Effector memory CD8-positive, alpha-beta T cell (primary cell): ENCODE measurements at regions not wholly inside any gene's neighbourhood (a gene's known extent, or its start where the extent isn't known, plus 50 kb on each side); places are given as distances from the start of the nearest gene placed in this dataset.

Source experiments
- ATAC-seq: fragments of 150-1000 bp; cut with Tn5 transposase; replicated peaks from 2 replicates; pipeline ENCODE4 v1.10.0; 2021; ENCODE audit warnings: mild to moderate bottlenecking, moderate library complexity
- DNase-seq, 3 experiments: peaks; one replicate each; pipeline ENCODE4 v3.0.0; 2021
- H3K27ac Mint-ChIP-seq, 2 donors: one replicate each; pipeline ENCODE4 v1.8.0; 2022; ENCODE audit warnings: mild to moderate bottlenecking in 2 of 2, mixed read lengths in 2 of 2, moderate library complexity in 2 of 2
- H3K27me3 Mint-ChIP-seq, 2 donors: one replicate each; pipeline ENCODE4 v1.8.0; 2022; ENCODE audit warnings: mixed read lengths in 2 of 2
- H3K36me3 Mint-ChIP-seq: one replicate; pipeline ENCODE4 v1.8.0; 2022; ENCODE audit warnings: mild to moderate bottlenecking, moderate library complexity, mixed read lengths; ENCODE audit not compliant: insufficient read depth
- H3K4me1 Mint-ChIP-seq, 2 donors: one replicate each; pipeline ENCODE4 v1.8.0; 2022; ENCODE audit warnings: low read depth in 2 of 2, mixed read lengths in 2 of 2
- H3K4me3 Mint-ChIP-seq, 2 donors: one replicate each; pipeline ENCODE4 v1.8.0; 2022; ENCODE audit warnings: mild to moderate bottlenecking in 2 of 2, mixed read lengths in 2 of 2, moderate library complexity in 2 of 2
- H3K9me3 Mint-ChIP-seq, 2 donors: one replicate each; pipeline ENCODE4 v1.8.0; 2022; ENCODE audit warnings: mixed read lengths in 2 of 2

DNA sequence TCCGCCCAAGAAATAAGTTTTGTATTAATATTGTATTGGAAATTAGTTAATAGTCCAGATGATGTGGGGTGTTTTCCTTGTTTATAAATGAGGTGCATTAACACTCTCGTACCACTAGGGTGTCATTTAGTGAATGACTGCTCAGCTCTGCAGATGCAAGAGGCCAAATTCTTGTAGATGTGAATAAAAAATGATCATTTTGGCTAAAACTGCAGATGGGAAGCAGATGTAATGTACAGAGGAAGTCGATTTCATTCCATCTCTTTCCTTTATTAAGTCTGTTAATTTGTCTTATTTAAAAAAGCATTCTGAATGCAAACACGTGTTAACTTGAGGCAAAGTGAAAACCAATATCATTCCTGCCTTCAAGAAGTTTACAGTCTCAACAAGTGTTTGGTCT is 108.1 kb downstream of the DHX15 start:
- no peak for ATAC-seq
- no peak overlapping the region for H3K27ac Mint-ChIP-seq
- H3K27me3 Mint-ChIP-seq, result peaks cover 54 to 69% of the 10 kb centered on the region in 2 donors
- peaks cover 8% of the 10 kb centered on the region for H3K36me3 Mint-ChIP-seq
- H3K4me1 Mint-ChIP-seq, result peaks cover 12 to 19% of the 10 kb centered on the region in 2 donors
- H3K9me3 Mint-ChIP-seq, result no peaks in the 10 kb centered on the region
- DNase-seq, result no peak
- no peak overlapping the region for H3K4me3 Mint-ChIP-seq

DNA sequence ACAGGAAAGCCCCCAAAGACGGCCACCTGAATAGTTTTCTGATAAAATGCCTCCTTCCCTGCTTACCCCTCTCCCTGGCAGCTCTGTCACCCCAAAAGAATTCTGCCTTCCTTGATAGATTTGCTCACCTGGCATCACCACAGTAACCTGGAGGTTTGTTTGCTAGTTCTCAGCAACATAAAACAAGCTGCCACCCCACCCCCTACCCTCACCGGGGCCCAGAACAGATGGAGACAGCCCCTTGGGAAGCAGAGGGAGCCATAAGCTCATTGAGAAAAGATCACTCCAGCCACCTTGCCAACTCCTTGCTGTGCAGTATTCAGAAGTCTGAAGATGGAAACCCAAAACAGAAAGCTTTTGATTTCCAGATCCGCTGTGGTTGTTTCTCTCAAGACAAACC is 108.6 kb downstream of the DHX15 start:
- Mint-ChIP-seq H3K27ac (no peak overlapping the region), H3K27me3 (peaks cover 54 to 69% of the 10 kb centered on the region in 2 donors), H3K4me3 (no peak overlapping the region), H3K36me3 (peaks cover 11% of the 10 kb centered on the region), H3K9me3 (no peaks in the 10 kb centered on the region), H3K4me1 (peaks cover 14 to 22% of the 10 kb centered on the region in 2 donors)
- DNase-seq (no peak), ATAC-seq (no peak)

- peaks cover 11% of the 10 kb centered on the region for H3K36me3 Mint-ChIP-seq
- H3K4me3 Mint-ChIP-seq, result peak overlapping the region; percentile 86 to 90
- H3K27ac Mint-ChIP-seq, result peak overlapping the region; percentile 86
- peaks cover 68 to 88% of the 10 kb centered on the region in 2 donors for H3K27me3 Mint-ChIP-seq
- ATAC-seq, result no peak
- H3K9me3 Mint-ChIP-seq, result no peaks in the 10 kb centered on the region
- no peak for DNase-seq
- peaks cover 30 to 32% of the 10 kb centered on the region in 2 donors for H3K4me1 Mint-ChIP-seq
Observed at GRCh38 chr4:24473309-24473721, 111.0 kb downstream of the DHX15 start.

GRCh38 chr4:24472514-24473308 is 111.6 kb downstream of the DHX15 start:
- Mint-ChIP-seq H3K4me1 (peaks cover 31 to 32% of the 10 kb centered on the region in 2 donors), H3K36me3 (peaks cover 11% of the 10 kb centered on the region), H3K27ac (peak overlapping the region; percentile 86), H3K9me3 (no peaks in the 10 kb centered on the region), H3K4me3 (peak overlapping the region; percentile 86 to 90), H3K27me3 (peaks cover 68 to 88% of the 10 kb centered on the region in 2 donors)
- peak; percentile 36 to 55 (median 43) for DNase-seq
- ATAC-seq, result peak; percentile 77

GRCh38 chr4:24472161-24472510 is 112.2 kb downstream of the DHX15 start:
- Mint-ChIP-seq H3K4me1 (peaks cover 31 to 32% of the 10 kb centered on the region in 2 donors), H3K9me3 (no peaks in the 10 kb centered on the region), H3K27ac (peak overlapping the region; percentile 86), H3K4me3 (peak overlapping the region; percentile 86 to 90), H3K27me3 (peaks cover 68 to 88% of the 10 kb centered on the region in 2 donors), H3K36me3 (peaks cover 11% of the 10 kb centered on the region)
- no peak for DNase-seq
- ATAC-seq, result no peak

DNA sequence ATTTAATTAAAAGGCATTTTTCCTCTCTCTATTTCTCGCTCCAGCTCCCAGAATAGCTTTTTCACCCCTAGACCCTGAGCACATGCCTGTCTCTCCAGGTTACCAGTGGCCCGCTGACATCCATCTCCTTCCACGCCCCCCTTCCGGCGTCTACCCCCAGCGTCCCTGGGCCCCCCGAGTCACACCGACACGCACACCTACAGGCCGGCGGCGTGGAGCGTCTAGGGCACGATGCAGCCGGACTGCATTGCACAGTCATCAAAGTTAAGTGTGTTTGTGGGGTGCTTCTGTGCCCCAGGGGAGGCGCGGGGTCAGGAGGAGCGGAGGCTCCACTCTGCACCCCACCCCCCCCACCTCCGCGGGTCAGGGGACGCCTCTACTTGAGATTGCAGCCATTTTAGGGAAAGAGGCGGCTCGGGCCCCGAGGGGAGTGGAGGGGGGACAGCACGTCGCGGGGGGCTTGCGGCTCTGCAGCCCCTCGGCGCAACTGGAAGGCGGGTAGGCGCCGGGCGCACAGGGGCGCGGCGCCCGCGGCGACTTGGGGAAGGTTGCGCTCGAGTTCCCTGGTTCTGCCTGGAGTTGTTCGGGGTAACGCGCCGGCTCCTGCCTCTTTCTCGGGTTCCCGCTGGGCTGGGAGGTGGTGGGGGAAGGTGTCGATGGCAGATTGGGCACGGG is 112.7 kb downstream of the DHX15 start:
- Mint-ChIP-seq H3K9me3 (no peaks in the 10 kb centered on the region), H3K4me1 (peaks cover 31 to 32% of the 10 kb centered on the region in 2 donors), H3K4me3 (peak overlapping the region; percentile 86 to 90), H3K36me3 (peaks cover 11% of the 10 kb centered on the region), H3K27me3 (peaks cover 68 to 88% of the 10 kb centered on the region in 2 donors), H3K27ac (peak overlapping the region; percentile 86)
- ATAC-seq, result no peak
- DNase-seq, result no peak

DNA sequence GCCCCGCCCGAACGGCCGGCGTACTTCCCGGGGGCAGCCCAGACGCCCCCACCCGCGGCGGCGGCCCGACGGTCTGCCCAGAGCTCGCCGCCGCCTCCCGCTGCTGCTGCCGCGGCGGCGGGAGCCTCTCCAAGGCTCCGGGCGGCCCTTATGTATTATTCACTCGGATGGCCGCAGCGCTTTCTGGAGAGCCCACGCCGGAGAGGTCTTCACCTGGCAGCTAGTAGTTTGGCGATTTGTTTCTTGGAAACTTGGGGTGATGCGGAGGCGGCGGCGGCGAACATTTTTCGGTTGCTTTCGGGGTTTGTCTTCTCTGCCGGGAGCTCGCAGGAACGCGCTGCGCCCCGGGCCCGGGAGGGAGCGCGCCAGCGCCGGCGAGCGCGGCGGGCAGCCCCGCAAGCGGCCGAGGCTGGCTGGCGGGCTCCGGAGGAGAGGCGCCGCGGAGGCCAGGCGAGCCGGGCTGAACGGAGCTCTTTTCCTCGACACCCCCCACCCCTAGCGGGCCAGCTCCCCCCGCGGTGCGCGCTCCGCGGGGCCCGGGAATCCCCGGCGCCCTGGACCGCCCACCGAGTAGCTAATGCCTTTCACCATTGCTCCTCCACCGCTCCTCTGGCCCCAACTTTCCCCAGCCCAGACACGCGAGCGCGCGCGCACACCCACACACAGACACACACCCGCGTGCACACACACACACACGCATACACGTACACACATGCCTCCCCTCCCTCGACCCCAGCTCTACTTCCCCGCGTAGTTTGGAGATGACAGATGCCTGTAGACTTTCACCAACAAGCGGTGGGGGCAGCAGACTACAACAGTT is 113.5 kb downstream of the DHX15 start:
- Mint-ChIP-seq H3K4me1 (peaks cover 31 to 32% of the 10 kb centered on the region in 2 donors), H3K4me3 (peak overlapping the region; percentile 86 to 90), H3K27ac (peak overlapping the region in 1 of 2 donors; percentile 86), H3K27me3 (peaks cover 66 to 88% of the 10 kb centered on the region in 2 donors), H3K36me3 (peaks cover 11% of the 10 kb centered on the region), H3K9me3 (no peaks in the 10 kb centered on the region)
- peak in 1 of 3 experiments; percentile 4 for DNase-seq
- ATAC-seq, result peak; percentile 35

- H3K9me3 Mint-ChIP-seq, result no peaks in the 10 kb centered on the region
- no peak overlapping the region for H3K4me3 Mint-ChIP-seq
Observed at GRCh38 chr4:24468071-24468470, 116.3 kb downstream of the DHX15 start.

DNA sequence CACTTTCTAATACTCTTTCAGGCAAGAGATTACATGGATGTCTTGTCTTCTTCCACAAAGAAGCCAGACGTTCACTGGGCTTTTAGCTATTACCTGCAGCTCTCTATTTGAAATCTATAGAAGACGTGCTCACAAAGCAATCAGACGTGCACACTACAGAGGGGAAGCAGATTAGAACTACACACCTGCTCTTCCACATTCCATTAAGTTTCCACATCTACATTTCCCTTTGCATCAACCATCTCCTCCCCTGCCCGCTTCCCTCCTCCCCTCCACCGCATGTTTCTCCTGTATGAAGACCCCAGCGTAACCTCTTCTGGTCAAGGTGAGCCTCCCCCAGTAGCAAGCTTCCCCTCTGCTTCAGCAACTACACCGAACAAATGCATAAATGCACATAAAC is 119.8 kb downstream of the DHX15 start:
- H3K27me3 Mint-ChIP-seq, result peaks cover 71 to 80% of the 10 kb centered on the region in 2 donors
- H3K4me3 Mint-ChIP-seq, result no peak overlapping the region
- H3K4me1 Mint-ChIP-seq, result peaks cover 4 to 9% of the 10 kb centered on the region in 2 donors
- DNase-seq, result no peak
- ATAC-seq, result no peak
- H3K9me3 Mint-ChIP-seq, result no peaks in the 10 kb centered on the region
- no peak overlapping the region for H3K27ac Mint-ChIP-seq
- no peaks in the 10 kb centered on the region for H3K36me3 Mint-ChIP-seq

More at GRCh38 chr4:24468071-24468470, 116.3 kb downstream of the DHX15 start:
- Mint-ChIP-seq H3K4me1 (peaks cover 26 to 28% of the 10 kb centered on the region in 2 donors), H3K27ac (no peak overlapping the region), H3K27me3 (peaks cover 83 to 99% of the 10 kb centered on the region in 2 donors), H3K36me3 (peaks cover 11% of the 10 kb centered on the region)
- DNase-seq (no peak), ATAC-seq (no peak)

DNA sequence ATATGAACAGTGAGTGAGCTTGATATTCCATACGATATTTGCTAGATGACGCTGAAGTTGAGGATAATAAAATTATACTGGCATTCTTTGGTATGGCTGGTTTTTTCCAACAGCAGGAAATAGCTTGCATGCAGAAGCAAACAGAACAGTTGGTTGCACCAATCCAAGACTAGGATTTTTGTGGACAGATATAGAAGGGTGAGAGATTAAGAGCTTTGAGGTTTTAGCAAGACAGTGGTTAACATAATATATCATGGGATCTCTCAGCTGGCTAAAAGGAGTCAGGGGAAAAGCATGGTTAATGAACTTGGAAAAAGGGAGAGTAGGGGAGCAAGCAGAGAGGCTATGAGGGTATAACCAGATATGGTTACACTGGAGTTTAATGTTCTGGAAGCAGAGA is 127.9 kb downstream of the DHX15 start:
- peaks cover 17 to 23% of the 10 kb centered on the region in 2 donors for H3K27me3 Mint-ChIP-seq
- no peaks in the 10 kb centered on the region for H3K36me3 Mint-ChIP-seq
- H3K9me3 Mint-ChIP-seq, result no peaks in the 10 kb centered on the region
- H3K4me1 Mint-ChIP-seq, result no peaks in the 10 kb centered on the region
- ATAC-seq (no peak), DNase-seq (no peak)
- no peak overlapping the region for H3K4me3 Mint-ChIP-seq
- no peak overlapping the region for H3K27ac Mint-ChIP-seq

DNA sequence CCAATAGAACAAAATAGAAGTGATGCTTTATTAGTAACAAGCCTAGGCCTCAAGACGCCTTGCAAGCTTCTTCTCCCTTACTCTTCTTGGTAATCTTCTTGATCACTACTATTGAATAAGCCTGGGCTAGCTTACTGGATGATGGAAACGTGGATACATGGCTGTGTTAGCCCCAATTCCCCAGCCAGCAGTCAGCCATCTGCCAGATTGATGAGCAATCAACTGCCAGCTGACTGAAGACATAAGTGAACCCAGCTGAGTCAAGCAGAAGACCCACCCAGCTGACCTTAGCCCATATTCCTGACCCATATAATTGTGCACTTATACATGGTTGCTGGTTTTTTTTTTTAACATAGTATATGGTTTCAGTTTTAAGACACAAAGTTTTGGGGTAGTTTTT is 130.4 kb downstream of the DHX15 start:
- Mint-ChIP-seq H3K4me1 (no peaks in the 10 kb centered on the region), H3K36me3 (no peaks in the 10 kb centered on the region), H3K27ac (no peak overlapping the region), H3K4me3 (no peak overlapping the region), H3K9me3 (no peaks in the 10 kb centered on the region), H3K27me3 (peaks cover 22 to 27% of the 10 kb centered on the region in 2 donors)
- DNase-seq (no peak), ATAC-seq (no peak)

DNA sequence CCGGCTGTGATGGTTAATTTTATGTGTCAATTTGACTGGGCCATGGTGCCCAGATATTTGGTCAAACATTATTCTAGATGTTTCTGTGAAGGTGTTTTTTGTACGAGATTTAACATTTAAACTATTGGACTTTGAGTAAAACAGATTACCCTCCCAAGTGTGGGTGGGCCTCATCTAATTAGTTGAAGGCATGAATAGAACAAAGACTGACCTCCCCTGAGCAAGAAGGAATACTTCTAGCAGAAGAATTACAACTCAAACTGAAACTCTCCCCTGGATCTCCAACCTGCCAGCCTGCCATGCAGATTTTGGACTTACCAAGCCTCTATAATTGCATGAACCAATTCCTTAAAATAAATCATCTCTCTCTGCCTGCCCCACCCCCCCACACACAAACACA is 132.5 kb downstream of the DHX15 start:
- Mint-ChIP-seq H3K4me1 (no peaks in the 10 kb centered on the region), H3K27ac (no peak overlapping the region), H3K4me3 (no peak overlapping the region), H3K27me3 (peaks cover 41 to 44% of the 10 kb centered on the region in 2 donors), H3K9me3 (no peaks in the 10 kb centered on the region), H3K36me3 (no peaks in the 10 kb centered on the region)
- ATAC-seq (no peak), DNase-seq (no peak)

- H3K27me3 Mint-ChIP-seq, result peaks cover 27 to 34% of the 10 kb centered on the region in 2 donors
- DNase-seq (no peak), ATAC-seq (no peak)
- H3K9me3 Mint-ChIP-seq, result no peaks in the 10 kb centered on the region
- H3K4me1 Mint-ChIP-seq, result no peaks in the 10 kb centered on the region
- no peak overlapping the region for H3K27ac Mint-ChIP-seq
- no peak overlapping the region for H3K4me3 Mint-ChIP-seq
- H3K36me3 Mint-ChIP-seq, result no peaks in the 10 kb centered on the region
Observed at GRCh38 chr4:24443200-24443599, 141.2 kb downstream of the DHX15 start.
